ENCODE measurements at regions not wholly inside any gene's neighbourhood (a gene's known extent, or its start where the extent isn't known, plus 50 kb on each side); places are given as distances from the start of the nearest gene placed in this dataset.

DNA sequence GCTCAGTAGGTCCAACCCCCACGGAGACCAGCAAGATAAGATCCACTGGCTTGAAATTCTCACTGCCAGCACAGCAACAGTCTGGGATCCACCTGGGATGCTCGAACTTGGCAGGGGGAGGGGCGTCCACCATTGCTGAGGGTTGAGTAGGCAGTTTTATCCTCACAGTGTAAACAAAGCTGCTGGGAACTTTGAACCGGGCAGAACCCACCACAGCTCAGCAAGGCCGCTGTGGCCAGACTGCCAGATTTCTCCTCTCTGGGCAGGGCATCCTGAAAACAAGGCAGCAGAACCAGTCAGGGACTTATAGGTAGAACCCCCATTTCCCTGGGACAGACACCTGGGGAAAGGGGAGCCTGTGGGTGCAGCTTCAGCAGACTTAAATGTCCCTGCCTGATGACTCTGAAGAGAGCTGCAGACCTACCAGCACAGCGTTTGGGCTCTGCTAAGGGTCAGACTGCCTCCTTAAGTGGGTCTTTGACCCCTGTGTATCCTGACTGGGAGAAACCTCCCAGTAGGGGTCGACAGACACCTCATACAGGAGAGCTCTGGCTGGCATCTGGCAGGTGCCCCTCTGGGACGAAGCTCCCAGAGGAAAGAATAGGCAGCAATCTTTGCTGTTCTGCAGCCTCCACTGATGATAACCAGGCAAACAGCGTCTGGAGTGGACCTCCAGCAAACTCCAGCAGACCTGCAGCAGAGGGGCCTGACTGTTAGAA lies 782.4 kb upstream of the EYS start:
- DNase-seq (ENCODE audit: low read depth): no peak

DNA sequence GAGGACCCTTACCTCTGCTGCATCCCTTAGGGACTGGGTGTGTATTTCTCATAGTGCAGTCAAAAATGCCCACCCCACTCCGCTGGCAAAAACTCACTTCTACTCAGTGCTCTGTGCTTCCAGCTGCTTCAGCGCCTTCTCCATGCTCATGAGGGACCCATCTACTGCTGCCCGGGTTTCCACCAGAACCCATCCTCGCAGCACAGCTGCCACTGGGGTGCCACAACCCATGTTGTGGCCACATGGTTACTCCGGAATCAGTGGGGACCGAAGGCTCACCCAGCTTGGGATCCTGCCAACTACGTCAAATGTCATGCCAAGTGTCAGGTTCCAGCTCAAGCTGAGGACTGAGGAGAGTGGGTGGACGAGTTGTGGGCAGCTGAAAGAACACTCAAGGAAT lies 774.2 kb upstream of the EYS start:
- DNase-seq (ENCODE audit: low read depth): no peak

- DNase-seq (ENCODE audit: low read depth): peak; percentile 9
Observed at GRCh38 chr6:66478705-66479104, 771.7 kb upstream of the EYS start.

- peak; percentile 39 for DNase-seq (ENCODE audit: low read depth)
Observed at GRCh38 chr6:66435321-66435720, 728.3 kb upstream of the EYS start.

GRCh38 chr6:66429210-66429609 lies 722.2 kb upstream of the EYS start:
- DNase-seq (ENCODE audit: low read depth): no peak

DNA sequence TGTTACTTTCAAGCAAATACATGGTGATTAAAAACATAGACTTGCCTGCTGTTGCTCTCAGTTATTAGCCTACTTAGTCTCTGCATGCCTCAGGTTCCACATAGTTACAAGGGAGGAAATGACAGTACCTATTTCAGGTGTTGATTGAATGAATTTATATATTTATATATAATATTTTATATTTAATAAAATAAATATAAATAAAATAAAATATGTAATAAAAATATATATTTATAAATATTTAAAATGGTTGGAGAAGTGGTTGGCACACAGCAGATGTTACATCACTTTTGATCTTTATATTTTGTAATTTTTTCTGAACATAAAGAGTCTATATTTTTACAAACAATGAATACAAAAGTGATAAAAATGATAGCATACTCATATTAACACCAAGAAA lies 716.0 kb upstream of the EYS start:
- DNase-seq (ENCODE audit: low read depth): no peak

DNA sequence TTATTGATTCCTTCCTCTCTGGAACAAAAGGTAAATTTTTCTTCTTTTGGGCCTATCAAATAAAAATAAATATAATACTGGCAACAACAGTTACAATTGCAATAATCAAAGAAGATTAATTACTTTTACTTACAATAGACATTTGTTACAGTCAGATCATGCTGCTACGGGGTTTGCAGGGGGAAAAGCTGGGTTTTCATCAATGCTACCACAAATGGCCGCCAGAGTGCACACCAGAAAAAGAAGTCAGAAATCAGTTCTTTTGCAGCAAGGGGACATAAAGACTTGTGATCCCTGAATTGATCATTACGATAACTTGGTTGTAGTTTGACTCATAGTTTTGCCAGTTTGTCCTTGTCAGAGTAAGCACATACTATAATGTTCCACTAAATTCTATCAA lies 714.5 kb upstream of the EYS start:
- DNase-seq (ENCODE audit: low read depth): peak; percentile 11

DNA sequence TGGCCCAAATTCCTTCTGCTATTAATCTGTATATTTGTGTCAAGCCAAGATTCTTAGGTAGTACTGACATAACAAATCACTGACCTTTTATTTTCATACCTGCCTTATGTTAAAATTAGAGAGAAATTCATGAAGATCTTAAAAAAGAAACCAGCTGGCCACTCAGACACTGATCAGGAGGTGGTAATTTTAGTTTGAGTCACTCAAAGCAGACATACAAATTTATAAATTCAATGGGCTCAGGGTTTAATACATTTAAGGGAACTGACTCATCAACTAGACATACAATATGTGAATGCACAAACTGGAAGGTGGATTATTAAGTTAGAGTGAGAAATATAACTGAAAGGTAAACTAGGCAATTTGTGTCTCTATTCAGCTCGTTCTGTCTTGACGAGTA lies 711.9 kb upstream of the EYS start:
- DNase-seq (ENCODE audit: low read depth): peak; percentile 4

DNA sequence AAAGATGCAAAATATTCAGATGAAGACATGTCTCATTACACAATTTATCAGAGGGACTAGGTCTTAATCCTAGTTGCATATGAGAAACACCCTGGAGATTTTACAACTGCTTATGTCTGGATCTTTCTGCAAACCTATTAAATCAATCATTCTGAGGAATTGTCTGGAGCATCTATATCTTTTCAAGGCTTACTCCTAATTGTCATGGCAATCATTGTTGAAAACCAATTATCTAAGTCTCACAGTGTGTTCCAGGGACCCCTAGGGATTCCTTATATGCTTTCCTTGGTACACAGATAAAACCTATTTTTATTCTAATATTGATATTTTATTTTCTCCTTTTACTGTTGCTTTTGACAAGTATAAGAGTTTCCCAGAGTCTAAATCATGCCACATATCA lies 696.9 kb upstream of the EYS start:
- no peak for DNase-seq (ENCODE audit: low read depth)

- DNase-seq (ENCODE audit: low read depth): no peak
Observed at GRCh38 chr6:66402873-66403272, 695.8 kb upstream of the EYS start.

DNA sequence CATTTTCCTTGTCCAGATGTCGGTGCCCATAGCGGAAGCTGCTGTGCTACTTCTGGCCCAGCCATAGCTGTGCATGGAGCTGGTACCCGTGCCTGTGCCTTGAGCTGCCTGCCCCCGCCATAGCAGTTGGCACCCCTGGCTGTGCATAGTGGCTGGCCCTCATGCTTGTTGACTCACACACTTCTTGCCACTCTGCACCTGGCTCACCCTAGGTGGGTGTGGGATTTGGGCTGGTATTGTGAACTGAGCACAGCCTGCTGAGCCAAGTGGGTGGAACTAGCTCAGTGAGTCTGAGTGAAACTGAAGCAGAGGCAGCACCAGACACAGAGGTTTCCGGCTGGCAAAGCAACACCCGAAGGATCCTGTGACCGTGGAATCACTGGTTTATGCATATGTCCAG lies 689.5 kb upstream of the EYS start:
- no peak for DNase-seq (ENCODE audit: low read depth)

DNA sequence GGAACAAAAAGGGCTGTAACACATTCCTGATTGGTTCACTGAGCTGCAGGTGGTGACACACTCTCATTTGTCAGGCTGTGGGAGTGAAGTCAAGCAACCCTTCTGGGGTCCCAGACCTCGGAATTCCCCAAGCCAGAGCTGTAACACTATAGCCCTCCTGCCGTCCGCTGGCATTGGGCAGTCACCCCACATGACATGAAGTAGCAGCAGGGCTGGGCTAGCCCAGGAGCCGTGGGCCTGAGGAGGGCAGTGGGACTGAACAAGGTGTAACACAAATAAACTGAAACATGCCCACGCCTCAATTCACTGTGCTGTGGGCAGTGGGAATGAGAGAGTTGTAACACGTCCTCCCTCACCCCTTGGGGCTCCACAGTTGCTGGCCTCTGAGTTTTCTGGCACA lies 689.1 kb upstream of the EYS start:
- DNase-seq (ENCODE audit: low read depth): no peak

- DNase-seq (ENCODE audit: low read depth): no peak
Observed at GRCh38 chr6:66390393-66390792, 683.4 kb upstream of the EYS start.

DNA sequence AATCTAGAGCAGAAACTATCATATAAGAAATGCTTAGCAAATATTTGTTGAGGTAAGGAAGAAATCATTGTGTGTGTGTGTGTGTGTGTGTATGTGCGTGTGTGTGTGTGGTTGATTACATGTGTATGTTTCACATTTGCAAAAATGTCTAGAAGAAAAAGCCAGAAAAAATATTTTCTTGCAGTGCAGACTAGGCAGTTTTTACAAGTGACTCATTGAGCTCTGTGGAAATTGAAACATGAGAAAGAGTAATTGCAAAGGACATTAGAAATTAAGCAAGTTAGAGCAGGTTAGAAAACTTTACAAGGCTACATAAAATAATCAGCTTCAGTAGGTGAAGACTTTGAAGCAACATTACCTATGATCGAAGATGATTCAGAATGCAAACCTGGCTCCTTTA lies 669.0 kb upstream of the EYS start:
- DNase-seq (ENCODE audit: low read depth): peak; percentile 12

- DNase-seq (ENCODE audit: low read depth): no peak
Observed at GRCh38 chr6:66369407-66369806, 662.4 kb upstream of the EYS start.

DNA sequence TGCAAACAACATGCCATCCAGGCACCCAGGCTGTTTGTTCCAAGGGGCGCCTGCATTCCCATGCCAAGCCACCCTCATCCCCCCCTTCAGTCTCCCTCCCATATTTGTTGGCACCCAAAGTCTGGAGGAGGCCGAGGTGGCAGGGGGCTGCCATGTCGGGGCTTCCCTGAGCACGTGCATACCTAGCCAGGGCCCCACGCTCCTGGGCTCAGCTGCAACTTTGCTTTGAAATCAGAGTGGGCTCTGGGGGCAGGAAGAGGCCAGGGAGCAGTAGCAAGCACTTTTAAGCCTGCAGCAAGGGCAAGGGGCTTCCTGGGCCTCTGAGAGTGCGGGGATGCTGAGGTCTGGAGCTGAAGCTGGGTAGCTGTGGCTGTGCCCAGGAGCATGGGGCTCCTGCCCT lies 655.9 kb upstream of the EYS start:
- no peak for DNase-seq (ENCODE audit: low read depth)

DNA sequence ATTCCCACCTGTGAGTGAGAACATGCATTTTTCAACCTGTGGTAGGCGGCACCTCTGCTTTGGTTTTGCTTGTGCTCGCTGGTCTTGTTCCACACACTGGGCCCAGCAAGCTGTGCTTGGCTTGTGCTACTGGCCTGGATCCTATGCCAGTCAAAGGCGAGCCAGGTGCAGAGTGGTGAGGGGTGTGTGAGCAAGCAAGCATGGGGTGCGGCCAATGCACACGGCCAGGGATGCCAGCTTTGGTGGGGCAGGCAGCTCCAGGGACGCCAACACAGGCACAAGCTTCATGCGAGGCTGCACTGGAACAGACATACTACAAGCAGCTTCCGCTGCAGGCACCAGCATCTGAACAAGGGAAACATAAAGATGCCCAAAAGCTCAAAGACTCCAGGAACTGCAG lies 654.9 kb upstream of the EYS start:
- DNase-seq (ENCODE audit: low read depth): no peak

DNA sequence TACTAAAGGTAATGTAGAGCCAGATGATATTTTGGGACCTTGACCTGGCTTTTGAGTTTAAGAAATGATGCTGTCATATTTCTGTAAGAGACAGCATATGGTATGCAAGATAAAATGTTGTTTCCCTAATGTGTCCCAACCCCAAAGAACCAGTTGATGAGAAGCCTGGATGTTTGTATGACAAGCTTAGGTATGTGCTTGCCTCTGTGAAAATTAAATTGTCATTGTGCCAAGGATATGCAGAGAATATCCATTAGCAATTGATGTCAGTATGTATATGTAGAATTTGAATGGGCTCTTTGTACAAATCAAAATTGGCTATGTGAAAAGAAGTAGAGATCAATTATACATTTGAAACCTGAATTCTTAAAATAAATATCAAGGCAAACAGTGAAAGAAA lies 650.8 kb upstream of the EYS start:
- no peak for DNase-seq (ENCODE audit: low read depth)

DNA sequence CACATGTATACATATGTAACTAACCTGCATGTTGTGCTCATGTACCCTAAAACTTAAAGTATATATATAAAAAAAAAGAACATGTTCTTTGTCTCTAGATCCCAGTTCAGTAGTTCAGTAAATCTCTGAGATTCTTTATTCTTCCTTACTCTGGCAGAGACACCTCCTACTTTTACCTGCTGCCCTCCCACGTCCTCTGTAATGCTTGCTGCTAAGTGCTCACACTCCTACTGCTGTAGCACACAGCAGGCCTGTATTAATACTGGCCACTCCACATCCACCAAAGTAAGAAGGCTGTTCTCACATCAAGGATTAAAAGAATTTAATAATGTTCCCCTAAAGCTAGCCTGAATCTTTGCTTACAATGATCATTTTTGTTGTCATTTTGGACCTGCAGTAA lies 648.4 kb upstream of the EYS start:
- DNase-seq (ENCODE audit: low read depth): no peak

- DNase-seq (ENCODE audit: low read depth): no peak
Observed at GRCh38 chr6:66344796-66345195, 637.8 kb upstream of the EYS start.

DNA sequence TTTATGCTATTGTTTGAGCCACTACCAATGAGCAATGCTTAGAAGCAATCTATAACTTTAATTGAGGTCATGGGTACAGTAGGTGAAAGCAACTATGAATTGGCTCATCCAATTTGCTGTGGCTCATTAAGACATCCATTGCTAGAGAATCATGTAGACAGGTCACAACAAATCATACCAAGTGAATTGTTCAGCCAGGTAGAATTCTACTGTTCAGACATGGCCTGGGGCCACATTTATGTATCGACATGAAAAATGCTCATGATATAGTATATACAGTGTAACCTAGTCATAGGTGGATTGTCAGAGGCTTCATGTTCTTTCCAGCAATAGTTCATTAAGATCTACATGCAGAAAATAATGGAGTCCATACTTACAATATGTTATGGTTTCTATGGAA lies 633.7 kb upstream of the EYS start:
- DNase-seq (ENCODE audit: low read depth): no peak

DNA sequence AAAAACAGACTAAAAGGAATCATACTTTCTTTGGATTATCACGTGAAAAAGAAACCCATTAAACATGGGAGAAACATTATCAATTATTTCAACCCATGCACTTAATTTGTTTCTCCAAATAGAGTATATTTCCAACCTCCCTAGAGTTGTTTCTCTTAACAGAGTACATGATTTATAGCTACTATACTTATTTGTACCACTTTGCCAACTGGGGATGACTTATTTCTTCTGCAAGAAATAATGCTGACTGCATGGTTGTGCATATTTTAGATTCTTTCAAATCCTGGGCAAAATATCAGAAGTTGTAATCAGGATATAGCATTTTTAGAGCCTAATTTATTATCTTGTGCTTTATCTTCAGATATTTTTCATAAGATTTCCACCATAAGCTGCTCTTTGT lies 629.1 kb upstream of the EYS start:
- DNase-seq (ENCODE audit: low read depth): peak; percentile 27

- DNase-seq (ENCODE audit: low read depth): peak; percentile 42
Observed at GRCh38 chr6:66328200-66328599, 621.2 kb upstream of the EYS start.

GRCh38 chr6:66326228-66326627 lies 619.2 kb upstream of the EYS start:
- DNase-seq (ENCODE audit: low read depth): no peak

All from M059J (cell line).